Right lobe of liver (tissue), 6 donors: ENCODE measurements at regions not wholly inside any gene's neighbourhood (a gene's known extent, or its start where the extent isn't known, plus 50 kb on each side); places are given as distances from the start of the nearest gene placed in this dataset.

Experiments used
- ATAC-seq, 4 donors: fragments of 200-7000 bp; cut with Tn5 transposase; one replicate each; pipeline ENCODE4 v1.9.1; 2020; ENCODE audit warnings: mild to moderate bottlenecking in 4 of 4, moderate library complexity in 4 of 4
- DNase-seq, 3 donors: peaks; one replicate each; pipeline ENCODE4 v3.0.0-alpha.2; 2020
- H3K27ac ChIP-seq, 3 donors: fragments of 200-600 bp; one replicate each; pipeline ENCODE4 v1.8.0; 2022
- H3K27me3 ChIP-seq, 2 donors: fragments of 200-600 bp; one replicate each; pipeline ENCODE4 v1.8.0; 2022
- H3K36me3 ChIP-seq, 4 donors: fragments of 200-600 bp; sonication (generic) in 1 of 4; one replicate each; pipeline versions ENCODE4 v1.5.1 to v1.8.0; 2017 to 2022; ENCODE audit warnings: control low read depth in 1 of 4
- H3K4me1 ChIP-seq, 4 donors: fragments of 200-600 bp; sonication (generic) in 1 of 4; one replicate each; pipeline versions ENCODE4 v1.5.1 to v1.8.0; 2017 to 2022; ENCODE audit warnings: control low read depth in 1 of 4
- H3K4me3 ChIP-seq, 3 donors: fragments of 200-600 bp; one replicate each; pipeline ENCODE4 v1.8.0; 2022
- H3K9me3 ChIP-seq, 4 donors: fragments of 200-600 bp; sonication (generic) in 1 of 4; one replicate each; pipeline versions ENCODE4 v1.5.1 to v1.8.0; 2017 to 2022; ENCODE audit warnings: control low read depth in 1 of 4
- POLR2A ChIP-seq: fragments of 450-650 bp; IDR thresholded peaks from one replicate; pipeline ENCODE4 v1.6.1; 2017; ENCODE audit warnings: antibody characterized with exemption, mild to moderate bottlenecking
- WGBS: methylation state at CpG from one replicate; pipeline ENCODE4 v1.1.6; 2018; ENCODE audit warnings: low coverage, low lambda C conversion rate; ENCODE audit not compliant: insufficient coverage; ENCODE audit errors: missing lambda C conversion rate; 5-methylcytosine and 5-hydroxymethylcytosine counted together
- intact Hi-C, 2 donors: fragments of 100-400 bp; cut with DNase I; formaldehyde crosslinking; loops; one replicate each; pipeline versions ENCODE4 v1.11.2 to v1.14.1; 2022
- TF ChIP-seq, protein P1 (sequence below), 4 donors: fragments of 200-600 bp in 3 of 4; fragments of 450-650 bp in 1 of 4; IDR thresholded peaks; one replicate each; pipeline versions ENCODE4 v1.5.1 to v1.8.0; 2016 to 2022; ENCODE audit warnings: antibody characterized with exemption in 4 of 4, mild to moderate bottlenecking in 2 of 4
- donor health status: DM: no; HTN: yes; CAD: no.
- donor health status: DM: no; HTN: no; CAD: no.
- donor health status: DM: no; HTN: no; CAD: no.
- donor health status: DM: no; HTN: yes; CAD: no.
- donor health status: DM: no; HTN: yes; CAD: no.

DNA sequence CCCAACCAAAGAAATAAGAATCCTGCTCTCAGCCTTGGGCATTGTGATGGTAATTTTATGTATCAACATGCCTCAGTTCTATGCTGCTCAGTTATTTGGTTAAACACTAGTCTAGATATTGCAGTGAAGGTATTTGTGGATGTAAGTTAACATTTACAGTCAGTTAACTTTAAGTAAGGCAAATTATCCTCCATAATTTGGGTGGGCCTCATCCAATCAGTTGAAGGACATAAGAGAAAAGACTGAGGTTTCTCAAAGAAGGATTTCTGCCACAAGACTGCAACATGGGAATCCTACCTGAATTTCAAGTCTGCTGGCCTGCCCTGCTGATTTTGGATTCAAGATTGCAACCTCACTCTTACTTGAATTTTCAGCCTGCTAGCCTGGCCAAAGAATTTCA, 975.5 kb upstream of the ACVR2A start:
- Histone ChIP-seq H3K27ac (no peak overlapping the region), H3K4me3 (no peak overlapping the region), H3K36me3 (no peaks in the 10 kb centered on the region), H3K9me3 (no peaks in the 10 kb centered on the region), H3K27me3 (no peaks in the 10 kb centered on the region), H3K4me1 (no peaks in the 10 kb centered on the region)
- ATAC-seq (no peak), DNase-seq (no peak)
- intact Hi-C loops: no loop called here
- no peak for TF ChIP-seq POLR2A
- TF ChIP-seq, protein P1, sequence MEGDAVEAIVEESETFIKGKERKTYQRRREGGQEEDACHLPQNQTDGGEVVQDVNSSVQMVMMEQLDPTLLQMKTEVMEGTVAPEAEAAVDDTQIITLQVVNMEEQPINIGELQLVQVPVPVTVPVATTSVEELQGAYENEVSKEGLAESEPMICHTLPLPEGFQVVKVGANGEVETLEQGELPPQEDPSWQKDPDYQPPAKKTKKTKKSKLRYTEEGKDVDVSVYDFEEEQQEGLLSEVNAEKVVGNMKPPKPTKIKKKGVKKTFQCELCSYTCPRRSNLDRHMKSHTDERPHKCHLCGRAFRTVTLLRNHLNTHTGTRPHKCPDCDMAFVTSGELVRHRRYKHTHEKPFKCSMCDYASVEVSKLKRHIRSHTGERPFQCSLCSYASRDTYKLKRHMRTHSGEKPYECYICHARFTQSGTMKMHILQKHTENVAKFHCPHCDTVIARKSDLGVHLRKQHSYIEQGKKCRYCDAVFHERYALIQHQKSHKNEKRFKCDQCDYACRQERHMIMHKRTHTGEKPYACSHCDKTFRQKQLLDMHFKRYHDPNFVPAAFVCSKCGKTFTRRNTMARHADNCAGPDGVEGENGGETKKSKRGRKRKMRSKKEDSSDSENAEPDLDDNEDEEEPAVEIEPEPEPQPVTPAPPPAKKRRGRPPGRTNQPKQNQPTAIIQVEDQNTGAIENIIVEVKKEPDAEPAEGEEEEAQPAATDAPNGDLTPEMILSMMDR (IDR thresholded peaks at IDR 0.05): no peak

DNA sequence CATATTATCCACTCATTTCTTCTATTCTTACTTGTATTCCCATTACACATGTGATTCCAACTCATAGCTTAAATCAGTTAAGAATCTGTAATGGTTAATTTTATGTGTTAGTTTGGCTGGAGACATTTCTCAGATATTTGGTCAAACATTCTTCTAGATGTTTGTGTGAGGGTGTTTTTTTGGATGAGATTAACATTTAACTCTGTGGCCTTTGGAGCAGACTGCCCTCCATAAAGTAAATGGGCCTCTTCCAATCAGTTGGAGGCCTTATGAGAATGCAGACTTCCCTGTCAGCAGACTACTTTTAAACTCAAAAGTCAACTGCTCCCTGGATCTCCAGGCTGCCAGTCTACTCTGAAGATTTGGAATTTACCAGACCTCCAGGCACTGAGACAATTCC, 976.8 kb upstream of the ACVR2A start:
- Histone ChIP-seq H3K4me1 (no peaks in the 10 kb centered on the region), H3K27me3 (no peaks in the 10 kb centered on the region), H3K36me3 (no peaks in the 10 kb centered on the region), H3K4me3 (no peak overlapping the region), H3K9me3 (no peaks in the 10 kb centered on the region), H3K27ac (no peak overlapping the region)
- DNase-seq (no peak), ATAC-seq (no peak)
- TF ChIP-seq, protein P1 (IDR thresholded peaks at IDR 0.05): no peak
- no peak for TF ChIP-seq POLR2A
- intact Hi-C loops: no loop called here

DNA sequence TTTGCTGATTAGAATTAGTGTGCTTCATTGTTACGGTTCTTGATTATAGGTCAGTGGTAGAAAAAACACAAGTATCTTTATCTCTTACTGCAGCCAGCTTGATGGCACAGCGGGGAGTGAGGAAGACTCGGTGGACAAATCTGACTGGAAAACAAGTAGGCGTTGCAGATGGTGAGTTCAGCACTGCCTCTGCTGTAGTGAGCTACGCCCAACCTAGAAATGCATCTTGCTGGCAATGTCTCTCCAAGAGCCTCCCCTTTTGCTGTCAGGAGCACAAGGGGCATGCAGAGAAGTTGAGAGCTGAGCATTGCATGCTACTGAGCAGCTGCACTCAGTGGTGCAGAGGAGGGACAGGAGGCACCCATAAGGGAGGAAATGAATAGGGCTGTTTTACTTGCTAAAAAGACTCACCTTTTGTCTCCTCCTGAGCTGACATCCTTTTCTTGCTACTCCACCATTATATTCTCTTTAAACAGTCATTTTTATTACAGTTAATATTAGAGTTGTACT, 977.3 kb upstream of the ACVR2A start:
- 60% methylated on average over 5 of the region's 5 CpGs for WGBS
- intact Hi-C loops: no loop called here
- H3K9me3 ChIP-seq: no peaks in the 10 kb centered on the region
- no peak overlapping the region for H3K4me3 ChIP-seq
- DNase-seq (no peak), ATAC-seq (no peak)
- no peak overlapping the region for H3K27ac ChIP-seq
- H3K36me3 ChIP-seq: no peaks in the 10 kb centered on the region
- no peak for TF ChIP-seq POLR2A
- TF ChIP-seq, protein P1 (IDR thresholded peaks at IDR 0.05): no peak
- H3K27me3 ChIP-seq: no peaks in the 10 kb centered on the region
- H3K4me1 ChIP-seq: no peaks in the 10 kb centered on the region

DNA sequence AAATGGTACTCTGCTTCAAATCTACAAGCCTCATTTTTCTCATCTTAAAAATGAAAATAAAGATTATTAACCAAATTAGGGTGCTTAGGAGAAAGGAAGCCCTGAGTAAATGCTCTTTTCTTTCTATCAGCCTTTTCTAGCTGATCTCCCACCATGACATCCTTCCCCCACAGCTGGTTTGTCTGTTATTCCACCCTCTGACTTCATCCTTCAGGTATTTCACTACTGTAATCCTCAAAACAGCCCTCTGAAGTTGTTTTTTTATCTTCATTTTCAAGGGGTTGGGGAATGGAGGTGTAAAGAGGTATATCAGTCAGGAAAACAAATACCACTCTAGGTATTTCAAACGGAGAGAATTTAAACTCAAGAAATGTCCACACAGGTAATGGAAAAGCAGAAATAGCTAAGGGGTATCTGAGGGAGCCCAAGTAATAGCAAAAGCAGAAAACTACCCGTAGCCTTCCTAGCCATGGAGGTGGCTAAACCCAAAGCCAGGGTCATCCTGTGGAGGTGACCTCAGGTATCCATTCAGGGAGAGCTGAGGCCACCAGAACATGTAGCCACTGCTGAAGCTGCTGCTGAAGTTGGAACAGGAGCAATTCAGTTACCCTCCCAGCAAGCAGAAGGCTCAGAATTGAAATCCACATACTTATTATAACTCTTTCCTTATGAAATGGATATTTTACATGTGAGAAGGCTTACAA, 990.9 kb upstream of the ACVR2A start:
- Histone ChIP-seq H3K4me3 (no peak overlapping the region), H3K9me3 (no peaks in the 10 kb centered on the region), H3K27ac (no peak overlapping the region), H3K4me1 (no peaks in the 10 kb centered on the region), H3K27me3 (no peaks in the 10 kb centered on the region), H3K36me3 (no peaks in the 10 kb centered on the region)
- TF ChIP-seq, protein P1 (IDR thresholded peaks at IDR 0.05): no peak
- no peak for TF ChIP-seq POLR2A
- DNase-seq (no peak), ATAC-seq (no peak)
- 26% methylated on average over 2 of the region's 2 CpGs for WGBS
- intact Hi-C loops: no loop called here

DNA sequence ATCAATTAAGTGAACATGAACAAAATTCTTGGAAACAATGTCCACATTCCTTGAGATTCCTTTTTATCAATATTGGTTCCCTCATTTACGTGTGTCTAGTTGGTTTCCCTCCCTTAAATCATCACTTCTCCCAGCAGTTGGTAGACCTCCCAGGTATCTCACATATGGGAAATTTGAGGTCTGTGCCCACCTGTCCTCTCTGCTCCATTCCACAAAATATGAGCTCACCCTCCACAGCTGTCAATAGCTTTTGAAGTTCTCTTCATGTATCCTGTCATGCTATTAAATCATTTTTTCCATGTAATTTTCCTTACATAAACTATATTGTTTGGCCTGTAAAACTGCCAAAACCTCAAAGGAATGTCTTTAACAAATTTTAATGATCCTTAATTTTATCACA, 992.2 kb upstream of the ACVR2A start:
- intact Hi-C loops: no loop called here
- Histone ChIP-seq H3K9me3 (no peaks in the 10 kb centered on the region), H3K36me3 (no peaks in the 10 kb centered on the region), H3K27ac (no peak overlapping the region), H3K4me3 (no peak overlapping the region), H3K4me1 (no peaks in the 10 kb centered on the region), H3K27me3 (no peaks in the 10 kb centered on the region)
- WGBS: 8% methylated on average over 1 of the region's 1 CpG
- TF ChIP-seq, protein P1 (IDR thresholded peaks at IDR 0.05): no peak
- no peak for TF ChIP-seq POLR2A
- ATAC-seq (no peak), DNase-seq (no peak)
